Gastrocnemius medialis (tissue), 4 donors: ENCODE measurements at regions not wholly inside any gene's neighbourhood (a gene's known extent, or its start where the extent isn't known, plus 50 kb on each side); places are given as distances from the start of the nearest gene placed in this dataset.

ENCODE experiments used
- POLR2A ChIP-seq, 2 donors: fragments of 450-650 bp; IDR thresholded peaks; one replicate each; pipeline ENCODE4 v1.6.1; 2017; ENCODE audit warnings: antibody characterized with exemption in 2 of 2, mild to moderate bottlenecking in 2 of 2, moderate library complexity in 2 of 2
- TF ChIP-seq, protein P1 (sequence below), 5 experiments: fragments of 450-650 bp in 3 of 5; fragments of 200-600 bp in 2 of 5; sonication (generic) in 2 of 5; IDR thresholded peaks in 4 of 5; conservative IDR thresholded peaks in 1 of 5; 1 replicate in 4 of 5; 2 replicates in 1 of 5; pipeline ENCODE4 v1.5.1; 2016 to 2019; ENCODE audit warnings: antibody characterized with exemption in 5 of 5, mild to moderate bottlenecking in 3 of 5, moderate library complexity in 3 of 5

- TF ChIP-seq POLR2A (IDR thresholded peaks at IDR 0.05), result no peak
- TF ChIP-seq, protein P1, sequence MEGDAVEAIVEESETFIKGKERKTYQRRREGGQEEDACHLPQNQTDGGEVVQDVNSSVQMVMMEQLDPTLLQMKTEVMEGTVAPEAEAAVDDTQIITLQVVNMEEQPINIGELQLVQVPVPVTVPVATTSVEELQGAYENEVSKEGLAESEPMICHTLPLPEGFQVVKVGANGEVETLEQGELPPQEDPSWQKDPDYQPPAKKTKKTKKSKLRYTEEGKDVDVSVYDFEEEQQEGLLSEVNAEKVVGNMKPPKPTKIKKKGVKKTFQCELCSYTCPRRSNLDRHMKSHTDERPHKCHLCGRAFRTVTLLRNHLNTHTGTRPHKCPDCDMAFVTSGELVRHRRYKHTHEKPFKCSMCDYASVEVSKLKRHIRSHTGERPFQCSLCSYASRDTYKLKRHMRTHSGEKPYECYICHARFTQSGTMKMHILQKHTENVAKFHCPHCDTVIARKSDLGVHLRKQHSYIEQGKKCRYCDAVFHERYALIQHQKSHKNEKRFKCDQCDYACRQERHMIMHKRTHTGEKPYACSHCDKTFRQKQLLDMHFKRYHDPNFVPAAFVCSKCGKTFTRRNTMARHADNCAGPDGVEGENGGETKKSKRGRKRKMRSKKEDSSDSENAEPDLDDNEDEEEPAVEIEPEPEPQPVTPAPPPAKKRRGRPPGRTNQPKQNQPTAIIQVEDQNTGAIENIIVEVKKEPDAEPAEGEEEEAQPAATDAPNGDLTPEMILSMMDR (IDR thresholded peaks at IDR 0.05 in 4 of 5, conservative IDR thresholded peaks at IDR 0.05 in 1 of 5), result no peak
Measured at GRCh38 chr22:47954107-47954506, 1191.7 kb downstream of the TBC1D22A start.
